MM.1S (cell line): ENCODE measurements at regions not wholly inside any gene's neighbourhood (a gene's known extent, or its start where the extent isn't known, plus 50 kb on each side); places are given as distances from the start of the nearest gene placed in this dataset.

Experiments used
- CTCF ChIP-seq: fragments of 300-600 bp; sonication (generic); IDR thresholded peaks from 2 replicates; pipeline ENCODE4 v1.5.1; 2016; ENCODE audit warnings: antibody characterized with exemption, low read length, mixed read lengths
- EZH2phosphoT487 ChIP-seq: fragments of 300-600 bp; sonication (generic); IDR thresholded peaks from 2 replicates; pipeline ENCODE4 v1.6.1; 2018; ENCODE audit warnings: antibody characterized with exemption, low read length

- TF ChIP-seq CTCF, result no peak
- no peak for TF ChIP-seq EZH2phosphoT487
Observed at GRCh38 chr10:86594535-86594934, 59.8 kb upstream of the OPN4 start.
